ENCODE measurements at regions not wholly inside any gene's neighbourhood (a gene's known extent, or its start where the extent isn't known, plus 50 kb on each side); places are given as distances from the start of the nearest gene placed in this dataset.

- TF ChIP-seq CTCF (IDR thresholded peaks at IDR 0.05; ENCODE audit: poor library complexity) (no peak), EZH2 (IDR thresholded peaks at IDR 0.05; ENCODE audit: borderline replicate concordance) (no peak), EZH2phosphoT487 (IDR thresholded peaks at IDR 0.05; ENCODE audit: low read depth, severe bottlenecking, unreplicated experiment) (no peak)
Measured at GRCh38 chr7:41331194-41331593, 371.7 kb downstream of the INHBA start.
